Fibroblast of gingiva (primary cell): ENCODE measurements at regions not wholly inside any gene's neighbourhood (a gene's known extent, or its start where the extent isn't known, plus 50 kb on each side); places are given as distances from the start of the nearest gene placed in this dataset.

Experiments
- DNase-seq: peaks from one replicate; pipeline ENCODE4 v3.0.0-alpha.2; 2011; ENCODE audit warnings: low read depth

DNA sequence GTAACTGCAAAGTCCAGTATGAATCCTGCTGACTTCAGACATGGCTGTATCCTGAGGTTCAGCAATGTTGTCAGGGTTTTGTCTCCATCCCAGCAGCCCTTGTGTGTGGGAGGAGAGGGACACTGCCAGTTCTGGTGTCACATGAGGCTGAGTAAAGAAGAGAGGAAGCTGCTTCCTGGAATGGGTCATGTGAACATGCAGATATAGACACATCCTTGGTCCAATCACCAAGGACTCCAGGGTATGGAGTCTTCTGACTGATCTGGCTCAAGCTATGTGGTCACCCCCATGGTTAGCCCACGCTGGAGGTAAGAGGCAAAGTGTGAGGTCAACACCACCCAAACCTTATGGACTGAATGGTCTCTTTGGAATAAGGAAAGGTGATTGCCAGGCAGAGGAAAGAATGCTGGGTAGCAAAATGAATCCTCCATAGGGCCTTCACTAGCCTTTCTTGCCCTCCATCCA, 134.4 kb upstream of the SLC1A4 start:
- peak; percentile 57 for DNase-seq

- DNase-seq: peak; percentile 88
Measured at GRCh38 chr2:64857581-64858471, 131.4 kb upstream of the SLC1A4 start.

DNA sequence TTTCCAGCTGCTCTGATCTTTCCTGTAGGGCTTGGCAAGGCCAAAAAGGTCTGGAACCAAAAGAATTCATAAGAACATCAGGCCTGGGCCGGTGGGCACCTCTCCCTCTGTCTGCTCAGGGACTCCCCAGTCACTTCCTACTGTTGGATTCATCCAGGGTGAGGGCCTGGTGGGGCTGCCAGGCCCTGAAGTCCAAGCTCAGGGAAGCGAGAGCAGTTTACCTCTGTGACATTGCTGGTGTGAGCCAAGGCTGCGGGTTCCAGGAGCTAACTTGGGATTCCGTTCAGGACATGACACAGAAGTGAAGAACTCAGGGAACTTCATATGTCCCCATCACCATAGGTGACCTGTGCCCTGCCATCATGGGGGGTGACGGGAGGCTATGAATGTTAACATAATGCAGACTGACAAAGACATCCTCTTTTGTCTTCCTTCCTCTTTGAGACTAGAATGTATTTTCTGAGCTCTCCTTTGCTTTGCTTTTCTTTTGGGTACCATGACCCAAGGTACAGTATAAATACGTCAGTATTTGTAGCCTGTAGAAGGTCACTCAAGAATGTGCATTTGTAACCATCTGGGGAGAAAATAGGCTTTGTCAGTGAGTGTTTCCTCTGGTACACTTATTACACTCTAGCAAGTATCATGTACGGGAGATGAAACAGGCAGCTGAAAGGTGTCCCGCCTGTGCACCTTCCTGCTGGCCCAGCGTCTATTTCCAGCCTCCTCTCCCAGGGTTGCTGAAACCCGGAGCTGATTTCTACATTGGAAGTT, 130.5 kb upstream of the SLC1A4 start:
- DNase-seq: no peak

DNA sequence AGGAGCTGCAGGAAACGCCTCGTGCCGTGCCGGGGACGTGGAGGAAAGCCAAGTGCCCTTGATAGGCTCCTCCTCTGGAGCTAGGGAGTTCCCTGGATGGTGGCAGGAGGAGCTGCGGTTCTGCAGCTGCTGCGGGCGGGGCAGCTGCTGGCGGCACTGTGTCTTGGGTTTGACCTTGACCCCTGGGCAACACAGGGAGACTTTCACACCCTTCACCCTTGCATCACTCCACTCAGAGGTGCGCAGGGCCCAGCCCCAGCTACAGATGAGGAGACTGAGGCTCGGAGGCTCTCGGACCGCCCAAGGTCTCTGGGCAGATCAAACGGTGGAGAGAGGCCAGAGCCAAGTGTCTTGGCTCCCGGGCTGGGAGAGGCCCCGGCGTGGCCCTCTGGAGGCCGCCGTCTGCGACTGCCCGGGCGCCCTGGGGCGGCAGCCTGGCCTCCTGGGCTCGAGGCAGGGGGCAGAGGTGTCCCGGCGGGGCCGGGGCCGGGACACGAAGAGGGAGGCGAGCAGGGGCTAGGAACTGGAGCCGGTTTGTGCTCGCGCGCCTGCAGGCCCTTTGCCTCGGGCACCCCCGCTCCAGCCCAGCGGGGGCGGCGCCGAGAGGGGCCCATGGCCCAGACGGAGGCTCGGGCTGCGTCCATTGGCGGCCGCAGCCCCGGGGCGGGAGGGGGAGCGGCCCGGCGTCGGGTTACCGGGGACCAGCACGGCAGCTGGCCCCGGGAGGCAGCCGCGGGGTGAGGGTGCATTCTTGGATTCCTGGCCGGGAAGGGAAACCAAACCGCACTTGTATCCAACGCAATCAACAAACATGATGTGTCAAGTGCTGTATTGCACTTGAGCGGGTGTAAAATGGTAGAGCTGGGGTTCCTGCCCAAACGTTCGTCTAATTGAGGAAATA, 129.6 kb upstream of the SLC1A4 start:
- peak; percentile 95 for DNase-seq

DNA sequence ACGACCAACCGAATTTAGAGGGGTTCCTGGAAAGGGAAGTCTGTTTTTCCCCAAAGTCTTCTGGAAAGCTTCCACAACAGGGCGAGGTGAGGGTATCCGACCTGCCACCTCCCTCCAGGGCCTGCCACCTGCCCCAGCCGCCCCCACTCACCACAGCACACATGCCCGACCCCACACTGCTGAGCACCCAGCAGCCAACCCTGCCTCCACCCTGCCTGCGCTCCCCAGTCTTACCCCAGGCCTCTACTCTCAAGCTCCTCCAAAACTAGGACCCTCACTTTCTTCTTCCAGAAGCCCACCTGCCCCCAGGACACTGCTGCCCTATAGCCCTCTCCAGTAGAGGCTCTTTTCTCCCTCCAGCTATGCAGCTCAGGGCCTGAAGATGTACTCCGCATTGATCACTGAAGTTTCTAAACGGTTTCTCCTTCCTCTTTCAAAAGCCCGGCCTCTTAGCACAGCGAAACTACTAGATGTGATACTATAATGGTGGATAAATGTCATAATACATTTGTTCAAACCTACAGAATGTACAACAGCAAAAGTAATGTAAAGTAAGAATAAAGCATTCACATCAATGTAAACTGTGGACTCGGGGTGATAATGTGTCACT, 128.8 kb upstream of the SLC1A4 start:
- DNase-seq: no peak

- DNase-seq: no peak
Measured at GRCh38 chr2:64860936-64861335, 128.3 kb upstream of the SLC1A4 start.

- DNase-seq: no peak
Measured at GRCh38 chr2:64861452-64862397, 127.5 kb upstream of the SLC1A4 start.

GRCh38 chr2:64862623-64863022, 126.6 kb upstream of the SLC1A4 start:
- DNase-seq: no peak

GRCh38 chr2:64863097-64863820, 125.9 kb upstream of the SLC1A4 start:
- no peak for DNase-seq

GRCh38 chr2:64865073-64865830, 123.9 kb upstream of the SLC1A4 start:
- DNase-seq: peak; percentile 78

GRCh38 chr2:64865831-64866345, 123.3 kb upstream of the SLC1A4 start:
- no peak for DNase-seq

DNA sequence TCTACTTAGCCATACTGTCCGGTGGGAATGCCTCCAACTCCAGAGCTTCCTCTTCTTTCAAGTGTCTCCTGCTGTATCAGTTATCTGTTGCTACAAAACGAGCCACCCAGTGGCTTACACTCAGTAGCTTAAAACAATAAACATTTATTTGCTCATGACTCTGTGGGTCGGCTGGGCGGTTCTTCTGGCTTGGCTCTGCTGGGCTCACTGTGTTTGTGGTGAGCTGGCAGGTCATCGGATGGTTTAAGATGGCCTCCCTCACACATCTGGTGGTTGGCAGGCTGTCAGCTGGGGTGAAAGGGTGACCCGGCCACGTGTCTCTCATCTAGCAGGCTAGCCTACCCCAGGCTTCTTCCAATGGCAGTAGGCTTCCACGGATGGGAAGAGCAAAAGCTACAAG, 122.4 kb upstream of the SLC1A4 start:
- peak; percentile 98 for DNase-seq

DNA sequence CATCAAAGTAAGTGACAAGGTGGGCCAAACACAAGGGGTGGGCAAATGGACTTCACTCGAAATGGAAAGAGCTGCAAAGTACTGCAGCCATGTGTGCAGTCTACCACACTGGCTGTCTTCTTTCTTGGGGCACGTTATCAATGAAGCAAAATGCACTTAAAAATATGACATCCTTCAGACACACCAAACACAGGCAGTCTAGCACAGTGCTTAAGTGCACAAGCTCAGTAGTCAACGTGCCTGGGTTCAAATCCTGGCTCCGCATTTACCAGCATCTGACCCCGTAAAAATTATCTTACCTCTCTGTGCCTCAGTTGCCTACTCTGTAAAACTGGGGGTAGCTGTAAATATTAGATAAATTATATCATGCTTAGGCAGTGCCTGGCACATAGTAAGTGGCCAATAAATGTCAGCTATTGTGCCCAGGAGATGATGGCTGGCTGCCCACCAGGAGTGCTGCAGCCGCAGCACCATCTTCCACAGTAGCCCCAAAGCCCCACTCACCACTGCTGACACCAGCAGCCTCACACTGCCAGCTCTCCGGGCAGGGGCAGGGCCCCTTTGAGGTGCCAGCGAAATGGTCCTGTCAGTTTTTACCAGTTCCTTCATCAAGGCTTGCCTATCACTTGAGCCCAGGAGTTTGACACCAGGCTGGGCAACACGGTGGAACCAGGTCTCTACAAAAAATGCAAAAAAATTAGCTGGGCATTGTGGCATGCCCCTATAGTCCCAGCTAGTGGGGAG, 121.8 kb upstream of the SLC1A4 start:
- no peak for DNase-seq

DNA sequence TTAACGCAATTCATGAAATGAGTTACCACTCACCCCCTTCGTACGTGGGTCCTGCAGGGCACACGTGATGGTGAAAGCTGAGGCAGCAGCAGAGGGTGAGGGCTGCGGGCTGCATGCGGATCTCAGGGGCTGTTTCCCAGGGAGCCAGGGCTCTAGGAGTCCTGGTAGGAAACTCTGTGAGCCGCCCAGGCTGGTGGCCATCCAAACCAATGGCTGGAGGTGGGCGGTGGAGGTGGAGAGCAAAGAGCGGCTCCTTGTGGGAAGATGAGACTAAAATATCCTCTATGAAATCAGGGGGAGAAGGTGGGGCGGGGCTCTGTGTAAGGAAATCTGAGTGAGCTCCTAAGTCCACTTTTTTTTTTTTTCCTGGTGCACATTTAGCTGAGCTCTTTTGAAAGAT, 120.1 kb upstream of the SLC1A4 start:
- no peak for DNase-seq

GRCh38 chr2:64873472-64873924, 115.7 kb upstream of the SLC1A4 start:
- DNase-seq: no peak

DNA sequence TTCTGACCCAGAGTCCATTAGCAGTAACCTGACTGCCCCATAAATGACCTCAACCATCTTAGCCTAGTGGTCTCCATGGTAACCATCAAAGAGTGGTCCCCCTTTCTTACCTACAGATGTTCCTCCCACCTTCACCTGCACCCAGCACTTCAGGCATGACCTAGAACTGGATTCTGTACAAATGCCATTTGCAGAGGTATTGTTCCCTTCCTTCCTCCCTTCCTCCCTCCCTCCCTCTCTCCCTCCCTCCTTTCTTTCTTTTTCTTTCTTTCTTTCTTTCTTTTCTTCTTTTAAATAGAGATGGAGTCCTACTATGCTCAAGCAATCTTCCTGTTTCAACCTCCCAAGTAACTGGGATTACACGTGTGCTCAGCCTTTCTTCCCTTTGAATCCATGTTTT, 114.6 kb upstream of the SLC1A4 start:
- no peak for DNase-seq

GRCh38 chr2:64875368-64875767, 113.8 kb upstream of the SLC1A4 start:
- no peak for DNase-seq

GRCh38 chr2:64876137-64876647, 113.0 kb upstream of the SLC1A4 start:
- DNase-seq: no peak
